Right renal pelvis (tissue), 4 donors: ENCODE measurements at regions not wholly inside any gene's neighbourhood (a gene's known extent, or its start where the extent isn't known, plus 50 kb on each side); places are given as distances from the start of the nearest gene placed in this dataset.
"Not testable (repeated sequence)": the region's sequence is repeated elsewhere in the genome, so short reads cannot be mapped to it uniquely, and the experiment has no call there.

ENCODE experiments used
- DNase-seq, 4 donors: peaks; one replicate each; pipeline ENCODE4 v3.0.0-alpha.2; 2013; ENCODE audit warnings: low read depth in 4 of 4, low spot score in 3 of 4, missing footprints in 1 of 4

DNA sequence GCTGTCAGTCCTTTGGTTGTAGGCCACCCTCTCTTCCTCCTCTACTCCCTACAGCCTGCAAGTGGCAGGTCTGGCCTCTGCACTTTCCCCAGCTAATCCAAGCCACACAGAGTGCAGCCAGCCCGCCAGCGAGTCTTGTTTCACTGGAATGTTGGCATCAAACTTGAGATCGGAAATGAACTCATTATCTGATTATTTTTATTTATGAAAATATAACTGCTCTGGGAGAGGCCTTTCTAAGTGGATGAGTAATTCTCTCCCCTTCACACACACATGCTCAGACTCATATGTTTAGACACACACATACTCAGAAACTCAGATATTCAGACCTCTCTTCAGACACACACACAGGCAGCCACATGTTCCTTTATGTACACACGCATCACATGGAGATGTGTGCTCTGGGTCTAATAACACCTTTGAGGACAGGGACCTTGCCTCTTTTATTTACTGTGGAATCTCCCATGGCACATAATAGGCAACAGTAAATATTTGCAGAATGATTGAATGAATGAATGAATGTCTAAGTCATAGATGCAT lies 151.3 kb downstream of the ZFP36L2 start:
- no peak for DNase-seq

DNA sequence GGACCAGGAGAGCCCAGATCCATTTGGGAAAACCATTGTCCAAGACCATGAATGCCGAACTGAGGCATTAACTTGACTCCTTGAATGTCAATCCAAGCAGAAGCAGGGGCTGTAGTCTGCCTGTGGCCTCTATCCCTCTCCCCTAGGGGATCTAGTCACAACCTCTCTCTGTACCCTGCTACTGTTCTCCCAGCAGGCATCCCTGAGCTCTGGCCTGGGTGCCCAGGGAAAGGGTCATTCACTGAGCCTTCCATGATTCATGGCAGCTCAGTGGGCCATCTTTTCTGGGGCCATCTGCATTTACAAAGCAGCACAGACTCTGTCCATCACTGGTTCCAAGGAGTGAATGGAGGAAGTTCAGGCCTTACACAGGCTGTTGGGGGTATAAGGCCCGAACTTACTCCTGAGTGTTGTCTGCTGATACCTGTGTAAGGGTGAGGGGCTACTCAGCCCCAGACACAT lies 151.8 kb downstream of the ZFP36L2 start:
- no peak for DNase-seq

DNA sequence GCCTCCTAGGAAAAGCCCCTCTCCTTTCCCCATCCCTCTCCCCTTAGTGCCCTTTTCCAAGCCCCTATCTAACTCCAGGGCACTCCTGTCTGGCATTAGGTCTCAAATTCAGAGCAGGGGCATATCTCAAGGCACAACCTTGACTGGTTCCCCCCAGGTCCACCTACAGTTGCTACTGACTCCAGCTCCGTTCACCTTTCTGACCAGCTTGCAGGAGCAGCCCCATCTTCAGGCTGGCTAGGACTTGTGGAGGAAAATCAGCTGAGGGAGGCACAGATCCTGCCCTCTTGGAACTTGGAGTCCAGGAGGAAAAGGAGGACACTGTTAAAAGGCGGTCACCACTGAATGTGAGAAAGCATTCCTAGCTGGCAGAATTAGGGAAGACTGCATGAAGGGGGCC lies 152.4 kb downstream of the ZFP36L2 start:
- no peak for DNase-seq

DNA sequence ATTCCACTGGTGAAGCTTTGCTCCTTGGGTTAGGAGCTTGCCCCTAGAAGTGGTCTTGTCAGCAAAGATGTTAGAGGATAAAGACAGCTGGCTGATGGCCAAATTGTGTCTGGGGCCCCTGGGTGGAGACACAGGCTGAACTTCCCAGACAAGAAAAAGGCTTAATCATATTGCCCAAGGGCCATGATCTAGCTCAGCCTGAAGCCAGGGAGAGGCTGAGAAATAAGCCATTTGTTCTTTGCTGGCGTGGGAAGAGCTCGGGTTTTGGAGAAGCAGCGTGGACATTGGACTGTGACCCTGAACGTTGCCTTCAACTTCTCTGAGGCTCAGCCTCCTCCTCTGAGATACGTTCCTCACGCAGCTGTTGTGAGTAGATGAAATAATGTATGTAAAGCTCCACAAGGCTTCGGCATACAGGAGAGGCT lies 153.0 kb downstream of the ZFP36L2 start:
- no peak for DNase-seq

DNA sequence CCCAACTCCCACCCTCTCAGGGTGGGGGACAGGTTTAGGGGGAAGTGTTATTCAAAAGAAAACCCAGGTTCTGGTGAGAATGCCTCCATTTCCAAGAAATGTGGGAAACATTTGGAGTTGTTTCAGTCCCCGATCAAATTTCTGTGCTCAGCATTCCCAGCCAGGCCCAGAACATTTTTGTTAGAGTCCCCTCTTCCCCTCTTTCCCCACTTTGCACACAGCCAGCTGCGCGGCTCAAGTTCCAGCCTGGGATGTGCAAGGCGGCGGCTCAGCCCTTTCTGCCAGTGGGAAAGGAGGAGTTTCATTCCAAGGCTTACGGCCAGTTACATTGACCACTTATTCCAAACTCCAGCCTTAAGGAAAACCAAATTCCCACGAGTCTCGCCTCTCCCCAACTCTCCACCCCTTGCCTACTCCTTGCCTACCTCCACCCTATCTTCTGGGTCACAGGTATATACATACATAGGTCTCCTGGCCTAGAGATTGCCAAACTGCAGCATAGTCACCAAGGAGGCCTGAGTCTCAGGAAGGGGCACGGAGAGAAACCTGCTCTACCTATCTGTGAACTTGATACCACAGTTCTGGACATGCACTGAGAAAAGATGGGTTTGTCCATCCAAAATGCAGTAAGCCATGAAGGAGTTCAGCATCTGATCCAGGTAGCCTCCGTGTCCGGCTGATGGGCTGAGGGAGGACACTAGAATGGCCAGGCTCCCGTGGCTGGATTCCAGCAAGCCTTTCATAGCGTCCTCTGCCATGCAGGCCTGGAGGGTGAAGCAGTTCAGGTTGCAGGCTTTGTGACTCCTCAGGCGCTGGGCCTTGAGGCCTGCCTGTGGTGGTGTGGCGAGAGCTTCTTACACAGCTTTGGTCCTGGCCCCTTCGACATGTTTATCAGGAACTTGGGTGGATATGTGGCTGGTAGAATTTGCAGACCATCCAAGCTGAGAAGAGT lies 154.5 kb downstream of the ZFP36L2 start:
- DNase-seq: no peak

DNA sequence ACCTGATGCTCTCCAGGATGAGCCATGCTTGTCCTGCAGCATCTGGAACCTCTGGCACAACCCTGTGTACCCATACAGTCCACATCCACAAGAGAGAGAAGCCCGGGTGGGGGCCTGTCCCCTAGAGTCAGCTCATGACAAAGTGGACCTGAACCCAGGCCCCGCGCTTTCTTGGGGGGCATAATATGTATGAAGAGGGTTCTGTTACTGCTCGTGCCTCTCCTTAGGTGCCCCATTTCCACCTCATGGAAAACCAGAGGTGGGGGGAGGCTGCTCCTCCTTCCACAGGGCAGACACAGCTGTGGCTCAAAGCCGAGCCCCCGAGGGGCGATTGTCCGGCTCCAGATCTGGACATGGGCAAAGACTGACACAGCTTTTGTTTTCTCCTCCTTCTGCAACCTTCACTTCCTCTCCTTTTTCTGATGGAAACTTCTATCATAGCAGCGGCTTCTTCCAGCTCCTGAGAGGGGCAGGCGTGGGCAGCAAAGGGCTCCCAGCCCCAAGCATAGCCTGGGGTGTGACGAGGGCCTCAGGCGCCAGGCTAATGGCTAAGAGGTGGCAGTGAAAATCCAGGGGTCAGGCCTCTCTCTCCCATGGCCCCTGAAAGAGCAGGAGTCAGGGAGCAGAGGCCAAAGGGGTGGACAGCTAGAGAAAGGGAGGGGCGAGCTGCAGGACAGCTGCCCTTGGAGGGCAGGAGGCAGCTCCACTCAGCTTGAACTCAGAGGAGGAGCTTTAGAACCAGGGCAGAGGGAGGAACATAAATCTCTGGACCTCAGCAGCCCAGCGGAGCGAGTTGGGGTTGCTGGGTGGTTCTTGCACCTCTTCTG lies 155.5 kb downstream of the ZFP36L2 start:
- no peak for DNase-seq

DNA sequence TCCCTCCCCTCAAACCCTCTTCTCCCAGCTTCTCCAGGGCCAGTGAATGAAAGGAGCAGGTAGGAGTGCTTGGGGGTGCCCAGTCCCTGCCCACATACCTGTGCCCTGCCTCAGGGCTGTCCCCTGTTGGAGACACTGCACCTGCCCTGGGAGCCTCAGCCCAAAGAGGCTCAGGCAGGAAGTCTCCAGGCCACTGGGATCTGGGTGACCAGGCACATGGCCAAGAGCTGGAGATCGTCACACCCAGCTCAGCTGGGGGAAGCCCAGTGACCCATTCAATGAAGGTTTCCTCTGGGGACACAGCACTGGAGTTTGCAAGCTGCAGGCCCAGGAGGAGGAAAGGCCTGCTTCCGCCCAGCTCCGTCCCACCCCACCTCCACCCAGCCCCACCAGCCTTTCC lies 156.4 kb downstream of the ZFP36L2 start:
- DNase-seq: no peak

DNA sequence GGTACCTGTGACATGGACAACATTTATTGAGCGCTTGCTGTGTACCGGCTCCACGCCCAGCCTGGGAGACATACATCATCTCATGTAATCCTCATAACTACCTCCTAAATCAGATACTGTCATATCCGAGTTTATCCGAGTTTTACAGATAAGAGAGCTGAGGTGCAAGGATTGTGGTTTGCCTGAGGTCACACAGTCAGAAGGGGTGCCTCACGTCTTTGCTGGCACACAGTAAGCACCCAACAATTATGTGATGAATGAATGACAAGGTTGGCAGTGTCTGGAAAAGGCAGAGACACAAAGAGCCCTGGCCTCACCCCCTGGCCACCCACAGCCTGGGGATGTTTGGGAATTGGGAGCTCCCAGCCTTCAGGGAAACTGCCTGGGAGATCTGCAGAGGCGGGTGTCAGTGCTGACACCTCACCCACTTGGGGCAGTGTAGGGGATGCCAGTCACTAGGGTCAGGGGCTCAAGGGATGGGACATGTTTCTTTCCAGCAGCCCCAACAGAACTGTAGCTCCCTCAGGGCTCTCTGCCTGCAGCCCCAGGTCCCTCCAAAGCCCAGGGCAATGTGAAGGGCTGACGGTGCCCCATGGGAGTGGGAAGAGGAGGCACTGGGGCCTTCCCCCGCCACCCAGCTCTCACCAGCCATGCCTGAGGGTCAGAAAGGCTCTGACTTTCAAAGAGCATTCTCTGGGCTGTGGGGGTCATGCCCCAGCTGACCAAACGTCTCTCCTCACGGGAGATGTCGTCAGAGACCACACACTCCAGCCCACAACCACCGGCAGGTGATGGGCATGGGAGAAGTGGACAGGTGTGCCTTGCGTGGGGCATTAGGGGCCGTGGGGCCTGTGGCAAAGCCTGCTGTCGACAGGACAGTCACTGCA lies 157.5 kb downstream of the ZFP36L2 start:
- DNase-seq: no peak

DNA sequence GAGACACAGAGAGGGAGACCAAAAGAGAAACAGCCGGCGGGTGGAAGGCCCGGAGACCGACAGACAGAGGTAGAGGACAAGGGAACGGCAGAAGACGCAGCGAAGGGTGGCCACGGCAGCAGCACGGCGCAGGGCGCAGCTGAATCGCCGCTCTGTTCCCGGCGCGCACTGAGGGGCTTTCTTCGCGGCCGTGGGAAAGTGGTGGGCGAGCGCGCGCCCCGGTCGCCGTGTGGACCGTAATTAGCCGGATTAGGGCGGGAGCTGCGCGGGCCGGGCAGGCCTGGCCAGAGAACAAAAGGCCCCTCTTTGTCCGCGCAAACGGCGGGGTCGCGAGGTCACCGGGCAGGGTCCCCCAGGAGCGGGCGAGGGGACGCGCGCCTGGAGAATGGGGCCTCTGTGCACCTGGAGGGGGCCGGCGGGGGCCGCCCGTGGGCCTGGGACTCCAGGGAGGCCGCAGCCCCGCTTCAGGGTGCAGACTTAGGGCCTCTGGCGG lies 158.3 kb downstream of the ZFP36L2 start:
- no peak for DNase-seq

DNA sequence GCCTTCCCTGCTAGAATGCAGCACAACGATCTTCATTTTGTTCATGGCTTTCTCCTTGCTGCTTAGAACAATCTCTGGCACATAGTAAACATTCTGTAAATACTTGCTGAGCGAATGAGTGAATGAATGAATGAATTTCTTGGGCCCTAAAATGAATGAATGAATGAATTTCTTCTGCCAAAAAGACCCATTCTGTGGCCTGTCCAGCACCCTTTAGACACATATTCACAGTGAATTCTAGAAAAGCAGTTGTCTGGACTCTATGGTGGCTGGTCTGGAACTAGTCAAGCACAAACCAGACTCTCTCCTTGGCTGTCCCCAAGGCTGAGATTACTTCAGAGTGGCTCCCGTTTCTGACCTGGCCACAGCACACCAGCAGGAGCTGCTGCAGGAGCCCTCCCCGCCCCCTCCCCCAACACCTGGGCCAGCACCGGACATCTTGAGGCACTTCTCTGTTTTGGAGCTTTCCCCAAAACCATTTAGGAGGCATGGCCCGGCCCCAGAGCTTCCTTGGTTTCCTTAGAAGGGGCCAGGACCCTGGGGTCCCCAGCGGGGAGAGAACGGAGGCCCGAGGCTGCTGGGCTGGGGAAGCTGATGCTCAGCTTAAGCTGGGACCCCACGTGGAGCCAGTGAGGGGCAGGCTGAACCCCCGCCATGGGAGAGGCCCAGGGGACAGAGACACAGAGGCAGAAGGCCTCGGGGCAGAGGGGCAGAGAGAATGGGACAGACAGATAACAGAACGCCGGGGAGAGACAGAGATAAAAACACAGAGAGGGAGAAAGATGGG lies 159.0 kb downstream of the ZFP36L2 start:
- DNase-seq: no peak

DNA sequence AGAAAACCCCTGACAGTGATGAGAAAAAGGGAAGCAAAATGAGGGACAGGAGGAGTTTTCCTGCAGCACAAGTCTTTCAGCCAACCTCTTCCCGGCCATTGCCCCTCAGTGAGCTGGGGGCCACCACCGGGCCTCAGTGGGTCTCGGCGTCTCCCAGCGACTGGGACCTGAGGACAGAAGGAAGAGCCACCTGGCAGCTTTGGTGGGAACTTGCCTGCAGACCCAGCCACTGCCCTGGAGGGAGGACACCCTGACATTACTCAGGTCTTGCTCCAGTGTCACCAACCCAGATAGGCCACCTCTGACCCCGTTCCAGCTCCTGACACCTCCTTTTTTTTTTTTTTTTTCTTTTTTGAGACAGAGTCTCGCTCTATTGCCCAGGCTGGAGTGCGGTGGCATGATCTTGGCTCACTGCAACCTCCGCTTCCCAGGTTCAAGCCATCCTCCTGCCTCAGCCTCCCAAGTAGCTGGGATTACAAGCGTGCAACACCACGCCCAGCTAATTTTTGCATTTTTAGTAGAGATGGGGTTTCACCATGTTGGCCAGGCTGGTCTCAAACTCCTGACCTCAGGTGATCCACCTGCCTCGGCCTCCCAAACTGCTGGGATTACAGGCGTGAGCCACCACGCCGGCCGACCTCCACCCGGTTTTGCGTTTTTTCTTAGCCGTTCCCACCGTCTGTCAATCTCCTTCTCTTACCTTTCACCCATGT lies 159.7 kb downstream of the ZFP36L2 start:
- DNase-seq: not testable (repeated sequence)

DNA sequence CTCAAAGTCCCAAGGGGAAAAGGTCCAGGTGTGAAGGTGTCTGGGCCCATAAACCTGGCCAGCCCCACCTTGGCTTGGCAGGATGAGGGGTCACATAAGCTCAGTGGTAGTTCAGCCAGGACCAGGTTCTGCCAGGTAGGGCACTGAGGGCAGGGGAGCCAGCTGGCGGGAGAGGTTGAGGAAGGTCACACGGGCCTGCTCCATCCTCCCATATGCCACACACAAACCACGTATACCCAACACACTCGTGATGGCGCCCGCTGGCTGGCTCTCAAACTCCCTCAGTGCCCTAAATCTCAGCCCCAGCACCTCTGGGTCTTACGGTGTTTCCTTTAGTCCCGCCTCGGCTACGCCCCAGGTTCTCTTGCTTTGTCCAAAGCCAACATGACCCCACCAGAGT lies 160.5 kb downstream of the ZFP36L2 start:
- DNase-seq: no peak

DNA sequence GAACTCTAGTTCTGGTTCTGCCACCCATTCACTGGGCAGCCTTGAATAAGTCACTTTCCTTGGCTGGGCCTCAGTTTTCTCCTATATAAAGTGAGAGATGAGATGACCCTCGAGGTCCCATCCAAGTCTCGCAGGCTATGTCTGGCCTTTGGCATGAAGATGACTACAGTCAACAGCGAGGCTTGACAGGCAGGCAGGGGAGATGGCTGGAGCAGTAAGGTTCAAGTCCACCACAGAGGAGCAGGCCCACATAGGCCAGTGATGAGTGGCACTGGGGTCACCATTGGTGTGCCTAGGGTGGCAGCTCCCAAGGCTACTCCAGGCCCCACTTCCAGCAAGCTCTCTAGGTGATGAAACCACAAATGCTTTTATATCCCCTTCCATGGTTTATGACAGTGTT lies 161.4 kb downstream of the ZFP36L2 start:
- DNase-seq: no peak

DNA sequence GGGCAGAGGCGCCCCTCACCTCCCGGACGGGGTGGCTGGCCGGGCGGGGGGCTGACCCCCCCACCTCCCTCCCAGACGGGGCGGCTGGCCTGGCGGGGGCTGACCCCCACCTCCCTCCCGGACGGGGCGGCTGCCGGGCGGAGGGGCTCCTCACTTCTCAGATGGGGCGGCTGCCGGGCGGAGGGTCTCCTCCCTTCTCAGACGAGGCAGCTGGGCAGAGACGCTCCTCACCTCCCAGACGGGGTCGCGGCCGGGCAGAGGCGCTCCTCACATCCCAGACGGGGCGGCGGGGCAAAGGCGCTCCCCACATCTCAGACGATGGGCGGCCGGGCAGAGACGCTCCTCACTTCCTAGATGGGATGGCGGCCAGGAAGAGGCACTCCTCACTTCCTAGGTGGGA lies 163.3 kb downstream of the ZFP36L2 start:
- not testable (repeated sequence) for DNase-seq

DNA sequence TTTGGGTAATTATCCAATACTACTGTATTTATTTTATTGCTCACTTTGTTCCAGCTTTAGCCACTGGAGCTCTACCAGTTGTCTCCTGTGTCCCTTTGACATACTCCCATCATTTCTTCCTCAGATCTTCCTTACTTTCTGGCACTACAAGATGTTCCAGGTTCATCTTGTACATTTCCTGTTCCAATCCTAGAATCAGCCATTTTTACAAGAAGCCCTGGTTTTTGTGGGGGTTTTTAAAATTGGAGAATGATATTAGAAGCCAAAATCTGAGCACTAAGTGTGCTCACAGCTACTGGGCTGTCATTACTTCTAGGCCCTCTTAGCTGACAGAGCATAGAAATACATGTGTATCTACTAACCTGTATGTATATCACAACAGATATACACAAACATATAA lies 164.3 kb downstream of the ZFP36L2 start:
- DNase-seq: no peak

DNA sequence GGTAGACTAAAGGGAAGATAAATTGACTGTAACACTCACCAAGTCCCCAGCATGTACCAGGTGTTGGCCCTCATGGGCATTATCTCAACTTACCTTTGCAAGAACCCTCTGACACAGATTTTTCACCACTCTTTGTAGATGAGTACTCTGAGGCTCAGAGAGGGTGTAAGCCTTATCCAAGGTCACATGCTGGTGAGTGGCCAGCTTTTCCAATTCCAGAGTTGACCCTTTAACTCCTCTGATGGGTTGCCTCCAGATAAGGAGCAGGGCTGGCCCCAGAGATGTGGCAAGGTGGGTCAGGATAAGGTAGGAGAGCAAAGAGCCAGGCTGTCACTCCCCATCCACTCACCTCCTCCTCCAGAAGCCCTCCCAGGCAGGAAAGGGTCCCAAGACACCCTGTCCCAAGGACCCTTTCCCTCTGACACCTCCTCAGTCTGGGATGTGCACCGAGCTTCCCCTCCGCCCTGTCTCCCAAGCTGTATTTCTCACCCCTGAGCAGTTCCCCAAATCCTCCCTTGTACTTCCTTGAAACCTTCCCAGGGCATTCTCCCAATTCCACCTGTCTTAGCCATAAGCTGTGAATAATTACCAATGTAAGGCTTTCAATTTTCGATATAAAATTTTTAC lies 165.9 kb downstream of the ZFP36L2 start:
- no peak for DNase-seq

DNA sequence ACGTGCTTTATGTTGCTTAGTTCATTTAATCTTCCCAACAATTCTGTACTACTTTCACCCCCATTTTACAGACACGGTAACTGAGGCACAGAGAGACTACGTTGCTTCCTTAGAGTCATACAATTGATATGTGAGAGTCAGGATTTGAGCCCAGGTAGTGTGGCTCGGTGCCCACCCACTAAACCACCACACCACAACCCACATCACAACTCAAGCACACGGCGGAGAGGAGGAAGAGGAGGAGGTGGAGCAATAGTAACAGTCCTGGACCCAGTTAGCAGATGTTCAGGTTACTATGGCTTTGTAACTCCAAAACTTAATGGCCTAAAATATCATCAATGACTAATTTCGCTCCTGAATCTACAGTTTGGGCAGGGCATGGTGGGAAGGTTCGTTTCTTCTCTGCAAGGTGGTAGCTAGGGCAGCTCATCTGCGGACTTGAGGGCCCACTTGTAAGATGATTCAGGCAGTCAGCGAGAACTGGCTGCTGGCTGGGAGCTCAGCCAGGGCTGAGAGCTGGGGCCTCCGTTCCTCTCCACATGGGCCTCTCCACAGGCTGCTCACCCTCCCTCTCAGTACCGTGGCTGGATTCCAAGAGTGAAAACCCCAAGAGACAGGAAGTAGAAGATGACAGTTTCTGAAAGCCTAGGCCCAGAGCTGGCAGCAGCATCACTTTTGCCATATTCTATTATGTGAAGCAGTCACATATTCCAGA lies 167.1 kb downstream of the ZFP36L2 start:
- DNase-seq: peak in 1 of 4 donors; percentile 75

DNA sequence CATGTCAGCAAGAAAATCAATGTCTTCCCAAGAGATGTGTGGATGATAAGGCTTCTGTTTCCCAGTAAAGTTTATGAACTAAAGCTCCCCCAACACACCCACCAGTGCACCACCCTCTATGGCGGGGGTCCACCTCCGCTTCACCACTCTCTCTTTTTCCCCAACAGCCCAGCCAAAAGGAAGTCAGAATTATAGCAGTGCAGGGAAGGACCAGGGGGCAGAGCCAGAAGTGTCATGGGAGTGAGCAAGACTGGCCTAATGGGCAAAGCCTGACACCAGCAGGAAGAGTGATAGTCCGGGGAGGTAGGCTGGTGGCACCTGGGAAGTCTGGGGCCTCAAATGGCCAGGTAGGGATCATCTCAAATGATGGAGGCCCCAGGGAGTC lies 167.7 kb downstream of the ZFP36L2 start:
- no peak for DNase-seq
